Activated CD4-positive, alpha-beta memory T cell treated with anti-CD3 and anti-CD28 coated beads, Interleukin-2, amount 10 ng/mL, durations not matched to agents 7 days and 5 days (primary cell): ENCODE measurements at regions not wholly inside any gene's neighbourhood (a gene's known extent, or its start where the extent isn't known, plus 50 kb on each side); places are given as distances from the start of the nearest gene placed in this dataset.
"Not testable (repeated sequence)": the region's sequence is repeated elsewhere in the genome, so short reads cannot be mapped to it uniquely, and the experiment has no call there.

Experiments
- CTCF ChIA-PET: fragments of 350-600 bp; sonication (Branson Sonifier 250); formaldehyde crosslinking; loops from one replicate; lab custom pipeline; 2021; ENCODE audit warnings: antibody characterized with exemption, inconsistent platforms; lab: Charles Lee
- POLR2A ChIA-PET: fragments of 350-600 bp; sonication (Branson Sonifier 250); formaldehyde crosslinking; loops from one replicate; lab custom pipeline; 2021; ENCODE audit warnings: antibody characterized with exemption; lab: Charles Lee
- DNase-seq: peaks from one replicate; pipeline ENCODE4 v3.0.0-alpha.2; 2020
- H3K27ac Mint-ChIP-seq: one replicate; pipeline ENCODE4 v1.8.0; 2021; ENCODE audit warnings: mild to moderate bottlenecking, mixed read lengths
- H3K27me3 Mint-ChIP-seq: one replicate; pipeline ENCODE4 v1.8.0; 2021; ENCODE audit warnings: mixed read lengths
- H3K36me3 Mint-ChIP-seq: one replicate; pipeline ENCODE4 v1.8.0; 2021; ENCODE audit warnings: low read depth, mixed read lengths
- H3K4me1 Mint-ChIP-seq: one replicate; pipeline ENCODE4 v1.8.0; 2021; ENCODE audit warnings: mixed read lengths
- H3K4me3 Mint-ChIP-seq: one replicate; pipeline ENCODE4 v1.8.0; 2021; ENCODE audit warnings: mild to moderate bottlenecking, mixed read lengths
- H3K9me3 Mint-ChIP-seq: one replicate; pipeline ENCODE4 v1.8.0; 2021; ENCODE audit warnings: mixed read lengths

DNA sequence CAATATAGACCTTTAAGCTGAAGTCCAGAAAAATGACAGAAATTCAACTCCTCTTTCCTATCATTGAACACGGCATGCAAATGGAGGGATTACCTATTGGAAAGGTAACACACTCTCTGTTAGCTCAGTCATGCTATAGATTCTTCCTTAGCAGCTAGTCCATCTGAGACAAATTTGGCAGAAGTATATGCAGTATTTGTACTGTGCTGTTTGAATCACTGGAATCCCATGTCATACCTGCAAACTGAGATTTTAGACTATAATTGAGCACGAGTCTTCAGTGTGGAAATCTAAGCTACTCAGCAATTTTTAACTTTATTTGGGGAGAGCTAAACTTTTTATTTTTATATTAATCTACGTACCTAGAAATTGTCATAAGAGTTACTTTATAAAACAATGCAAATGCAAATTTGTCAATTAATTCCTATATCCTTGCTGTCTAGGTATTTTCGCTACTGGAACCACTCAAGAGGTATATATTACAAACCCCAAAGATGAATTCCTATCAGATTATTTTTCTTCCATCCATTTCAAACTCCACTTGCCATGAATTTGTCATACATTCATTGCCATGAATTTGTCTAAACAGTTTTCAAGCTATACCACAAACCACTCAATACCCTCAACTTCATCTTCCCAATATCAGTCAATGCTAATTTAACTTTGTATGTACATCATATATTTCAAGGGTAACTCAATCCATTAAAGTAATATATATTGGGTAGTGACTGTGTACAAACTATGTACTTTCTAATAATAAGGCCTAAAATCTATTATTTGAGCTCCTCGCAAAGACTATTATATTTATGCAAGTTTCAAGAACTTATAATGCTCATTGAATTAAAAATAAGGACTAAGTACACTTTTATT, 224.8 kb downstream of the MEF2C start:
- Mint-ChIP-seq H3K4me1 (peaks cover 14% of the 10 kb centered on the region), H3K36me3 (peaks cover 2% of the 10 kb centered on the region), H3K27ac (no peak overlapping the region), H3K9me3 (no peaks in the 10 kb centered on the region), H3K4me3 (no peak overlapping the region), H3K27me3 (peaks cover 52% of the 10 kb centered on the region)
- ChIA-PET POLR2A (no interaction called here), CTCF (interaction anchor here (0.9 to 2.8 kb wide), 3 partner anchors 22 to 877 kb away, joined by 3 to 23 read pairs (median 3); no protein-coding TSS in a partner anchor)
- no peak for DNase-seq

DNA sequence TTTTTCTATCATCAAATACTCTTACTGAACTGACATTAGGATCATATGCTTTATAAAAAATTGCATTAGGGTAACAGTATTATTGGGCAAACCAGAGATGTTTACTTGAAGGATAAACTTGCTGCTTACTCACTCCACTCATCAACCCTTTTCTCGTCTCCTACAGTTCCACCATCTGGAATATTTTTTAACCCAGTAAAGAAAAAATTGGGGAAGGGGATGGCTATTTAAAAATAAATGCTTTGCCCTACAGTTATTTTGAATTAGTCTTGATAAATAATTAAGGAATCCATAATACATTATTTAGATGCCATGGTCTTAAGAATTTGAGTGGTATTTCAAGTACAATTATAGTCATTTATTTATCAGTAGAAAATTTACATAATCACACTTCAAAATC, 225.8 kb downstream of the MEF2C start:
- no peak overlapping the region for H3K27ac Mint-ChIP-seq
- peaks cover 14% of the 10 kb centered on the region for H3K4me1 Mint-ChIP-seq
- DNase-seq, result no peak
- CTCF ChIA-PET, result interaction anchor here (1.9 kb wide), 1 partner anchor 33 kb away, joined by 5 read pairs; no protein-coding TSS in a partner anchor
- peaks cover 44% of the 10 kb centered on the region for H3K27me3 Mint-ChIP-seq
- H3K4me3 Mint-ChIP-seq, result no peak overlapping the region
- POLR2A ChIA-PET, result no interaction called here
- no peaks in the 10 kb centered on the region for H3K9me3 Mint-ChIP-seq
- peaks cover 2% of the 10 kb centered on the region for H3K36me3 Mint-ChIP-seq

DNA sequence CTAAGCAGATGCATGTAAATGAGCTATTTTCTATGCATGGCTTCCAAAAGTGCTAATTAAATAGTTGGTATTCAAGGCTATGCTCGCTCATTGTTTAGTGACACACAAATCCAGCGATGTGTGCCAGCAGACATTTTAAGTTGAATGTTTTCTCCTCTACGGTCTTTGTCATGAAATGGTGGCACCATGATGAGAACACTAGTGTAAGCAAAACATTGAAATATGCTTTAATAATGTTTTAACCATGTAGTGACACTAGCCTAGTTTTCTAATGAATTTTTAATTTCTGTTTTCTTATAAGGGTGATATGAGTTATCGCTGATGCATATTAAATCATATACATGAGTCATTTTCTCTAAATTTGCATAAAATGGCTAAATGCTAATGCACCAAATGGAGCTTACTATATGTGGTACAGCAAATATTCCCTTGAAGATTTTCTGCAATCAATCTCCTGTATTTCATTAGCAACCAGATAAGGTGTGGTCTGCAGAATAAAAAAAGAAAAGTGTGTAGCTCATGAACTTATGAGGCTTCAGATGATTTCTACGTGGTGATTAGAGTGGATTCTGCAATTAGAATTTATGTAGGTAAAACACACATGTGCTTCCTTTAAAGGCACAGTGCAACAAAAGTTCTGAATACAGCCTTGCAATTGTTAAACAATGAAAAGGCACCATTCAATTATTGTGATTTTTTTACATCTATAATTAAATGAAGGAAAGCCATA, 226.6 kb downstream of the MEF2C start:
- peaks cover 11% of the 10 kb centered on the region for H3K4me1 Mint-ChIP-seq
- no peak for DNase-seq
- no peak overlapping the region for H3K27ac Mint-ChIP-seq
- H3K9me3 Mint-ChIP-seq, result no peaks in the 10 kb centered on the region
- ChIA-PET CTCF (interaction anchor here (1.3 to 1.9 kb wide), 3 partner anchors 34 to 875 kb away, joined by 3 to 5 read pairs (median 4); no protein-coding TSS in a partner anchor), POLR2A (no interaction called here)
- no peak overlapping the region for H3K4me3 Mint-ChIP-seq
- H3K36me3 Mint-ChIP-seq, result peaks cover 1% of the 10 kb centered on the region
- peaks cover 41% of the 10 kb centered on the region for H3K27me3 Mint-ChIP-seq

DNA sequence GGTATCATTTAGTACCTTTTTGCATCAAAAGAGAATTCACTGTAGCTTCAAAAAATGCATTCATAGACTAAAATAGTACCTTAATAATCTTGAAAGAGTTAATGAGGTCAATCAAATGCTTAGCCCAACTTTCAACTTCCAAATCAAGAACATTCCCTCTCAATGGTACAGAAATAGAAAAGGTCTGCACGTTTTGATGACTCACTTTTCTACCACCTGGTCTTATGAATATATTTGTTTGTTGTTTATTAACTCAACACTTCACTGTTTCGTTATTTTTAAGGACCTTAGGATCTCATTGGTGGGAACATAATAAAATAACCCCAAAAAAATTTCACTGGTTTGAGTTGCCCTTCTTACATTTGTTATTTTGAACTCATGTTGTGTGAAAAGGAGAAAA, 229.5 kb downstream of the MEF2C start:
- POLR2A ChIA-PET, result no interaction called here
- no peak overlapping the region for H3K27ac Mint-ChIP-seq
- no peak for DNase-seq
- H3K9me3 Mint-ChIP-seq, result no peaks in the 10 kb centered on the region
- H3K4me3 Mint-ChIP-seq, result no peak overlapping the region
- H3K4me1 Mint-ChIP-seq, result no peaks in the 10 kb centered on the region
- CTCF ChIA-PET, result interaction anchor here (1.5 kb wide), 1 partner anchor 38 kb away, joined by 3 read pairs; no protein-coding TSS in a partner anchor
- H3K27me3 Mint-ChIP-seq, result peaks cover 26% of the 10 kb centered on the region
- no peaks in the 10 kb centered on the region for H3K36me3 Mint-ChIP-seq

DNA sequence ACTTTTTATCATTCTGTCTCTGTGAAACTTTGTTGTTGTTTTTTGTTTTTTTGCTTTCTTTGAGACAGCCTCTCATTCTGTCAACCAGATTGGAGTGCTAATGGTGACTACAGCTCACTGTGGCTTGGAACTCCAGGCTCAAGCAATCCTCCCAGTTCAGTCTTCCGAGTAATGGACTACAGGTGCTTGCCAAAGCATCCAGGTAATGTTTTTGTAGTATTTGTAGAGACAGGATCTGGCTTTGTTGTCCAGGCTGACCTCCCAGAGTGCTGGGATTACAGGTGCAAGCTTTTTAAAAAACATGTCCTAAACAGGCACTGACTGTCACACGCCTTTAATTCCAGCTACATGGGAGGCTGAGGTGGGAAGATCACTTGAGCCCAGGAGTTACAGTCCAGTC, 235.1 kb downstream of the MEF2C start:
- POLR2A ChIA-PET, result no interaction called here
- CTCF ChIA-PET, result no interaction called here

GRCh38 chr5:88646866-88647265, 236.1 kb downstream of the MEF2C start:
- POLR2A ChIA-PET, result no interaction called here
- Mint-ChIP-seq H3K4me1 (no peaks in the 10 kb centered on the region), H3K9me3 (no peaks in the 10 kb centered on the region)

More for the DNA sequence above, 235.1 kb downstream of the MEF2C start:
- no peak overlapping the region for H3K4me3 Mint-ChIP-seq
- H3K9me3 Mint-ChIP-seq, result no peaks in the 10 kb centered on the region
- no peak overlapping the region for H3K27ac Mint-ChIP-seq
- H3K27me3 Mint-ChIP-seq, result peaks cover 21% of the 10 kb centered on the region
- DNase-seq, result no peak
- H3K36me3 Mint-ChIP-seq, result no peaks in the 10 kb centered on the region
- H3K4me1 Mint-ChIP-seq, result no peaks in the 10 kb centered on the region

GRCh38 chr5:88644676-88645075, 238.3 kb downstream of the MEF2C start:
- H3K27me3 Mint-ChIP-seq, result peaks cover 12% of the 10 kb centered on the region
- no peaks in the 10 kb centered on the region for H3K4me1 Mint-ChIP-seq
- ChIA-PET CTCF (no interaction called here), POLR2A (no interaction called here)
- H3K36me3 Mint-ChIP-seq, result no peaks in the 10 kb centered on the region
- H3K4me3 Mint-ChIP-seq, result no peak overlapping the region
- DNase-seq, result no peak
- H3K27ac Mint-ChIP-seq, result no peak overlapping the region
- no peaks in the 10 kb centered on the region for H3K9me3 Mint-ChIP-seq

More at GRCh38 chr5:88646866-88647265, 236.1 kb downstream of the MEF2C start:
- Mint-ChIP-seq H3K27ac (no peak overlapping the region), H3K4me3 (no peak overlapping the region), H3K27me3 (peaks cover 21% of the 10 kb centered on the region), H3K36me3 (no peaks in the 10 kb centered on the region)
- CTCF ChIA-PET, result no interaction called here
- DNase-seq, result no peak

- Mint-ChIP-seq H3K4me1 (no peaks in the 10 kb centered on the region), H3K27ac (no peak overlapping the region), H3K9me3 (no peaks in the 10 kb centered on the region), H3K36me3 (no peaks in the 10 kb centered on the region), H3K4me3 (no peak overlapping the region), H3K27me3 (peaks cover 12% of the 10 kb centered on the region)
- no peak for DNase-seq
- POLR2A ChIA-PET, result no interaction called here
- CTCF ChIA-PET, result no interaction called here
These were observed 239.7 kb downstream of the MEF2C start for GRCh38 chr5:88643315-88643714.

DNA sequence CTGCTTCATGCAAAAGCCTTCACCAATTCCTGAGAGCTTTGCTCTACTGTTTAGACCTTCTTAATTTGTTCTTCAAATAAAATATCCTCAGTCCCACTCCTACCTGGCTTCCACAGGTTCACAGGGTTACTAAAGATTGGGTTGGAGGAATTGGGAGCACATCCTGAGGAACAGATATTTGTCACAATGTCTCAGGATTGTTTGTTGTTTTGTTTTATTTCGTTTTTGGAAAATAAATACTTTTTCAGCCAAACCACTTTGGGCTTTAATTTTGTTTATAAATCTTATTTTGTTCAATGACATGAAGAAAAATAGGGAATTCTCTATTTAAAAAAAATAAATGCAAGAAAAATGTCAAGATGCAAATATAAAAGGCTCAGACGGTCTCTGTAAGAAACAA, 249.0 kb downstream of the MEF2C start:
- Mint-ChIP-seq H3K4me3 (no peak overlapping the region), H3K9me3 (no peaks in the 10 kb centered on the region), H3K4me1 (no peaks in the 10 kb centered on the region), H3K36me3 (no peaks in the 10 kb centered on the region), H3K27me3 (peaks cover 3% of the 10 kb centered on the region), H3K27ac (no peak overlapping the region)
- DNase-seq, result no peak
- ChIA-PET POLR2A (no interaction called here), CTCF (no interaction called here)

DNA sequence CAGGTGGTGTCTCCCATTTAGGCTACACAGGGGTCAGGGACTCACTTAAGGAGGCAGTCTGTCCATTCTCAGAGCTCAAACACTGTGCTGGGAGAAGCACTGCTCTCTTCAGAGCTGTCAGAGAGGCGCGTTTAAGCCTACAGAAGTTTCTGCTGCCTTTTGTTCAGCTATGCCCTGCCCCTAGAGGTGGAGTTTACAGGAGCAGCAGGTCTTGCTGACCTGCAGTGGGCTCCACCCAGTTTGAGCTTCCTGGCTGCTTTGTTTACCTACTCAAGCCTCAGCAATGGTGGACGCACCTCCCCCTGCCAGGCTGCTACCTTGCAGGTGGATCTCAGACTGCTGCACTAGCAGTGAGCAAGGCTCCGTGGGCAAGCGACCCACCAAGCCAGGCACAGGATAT, 260.1 kb downstream of the MEF2C start:
- not testable (repeated sequence) for H3K4me1 Mint-ChIP-seq

DNA sequence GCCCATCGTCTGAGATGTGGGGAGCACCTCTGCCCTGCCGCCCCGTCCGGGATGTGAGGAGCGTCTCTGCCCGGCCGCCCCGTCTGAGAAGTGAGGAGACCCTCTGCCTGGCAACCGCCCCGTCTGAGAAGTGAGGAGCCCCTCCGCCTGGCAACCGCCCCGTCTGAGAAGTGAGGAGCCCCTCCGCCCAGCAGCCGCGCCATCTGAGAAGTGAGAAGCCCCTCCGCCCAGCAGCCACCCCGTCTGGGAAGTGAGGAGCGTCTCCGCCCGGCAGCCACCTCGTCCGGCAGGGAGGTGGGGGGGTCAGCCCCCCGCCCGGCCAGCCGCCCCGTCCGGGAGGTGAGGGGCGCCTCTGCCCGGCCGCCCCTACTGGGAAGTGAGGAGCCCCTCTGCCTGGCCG, 267.2 kb downstream of the MEF2C start:
- DNase-seq, CTCF ChIA-PET, H3K4me1 Mint-ChIP-seq, H3K27me3 Mint-ChIP-seq, POLR2A ChIA-PET, H3K4me3 Mint-ChIP-seq, H3K27ac Mint-ChIP-seq, H3K9me3 Mint-ChIP-seq, H3K36me3 Mint-ChIP-seq: not testable (repeated sequence)

More for the DNA sequence above, 260.1 kb downstream of the MEF2C start:
- H3K27me3 Mint-ChIP-seq, DNase-seq, H3K9me3 Mint-ChIP-seq, H3K27ac Mint-ChIP-seq, CTCF ChIA-PET, POLR2A ChIA-PET, H3K4me3 Mint-ChIP-seq, H3K36me3 Mint-ChIP-seq: not testable (repeated sequence)

DNA sequence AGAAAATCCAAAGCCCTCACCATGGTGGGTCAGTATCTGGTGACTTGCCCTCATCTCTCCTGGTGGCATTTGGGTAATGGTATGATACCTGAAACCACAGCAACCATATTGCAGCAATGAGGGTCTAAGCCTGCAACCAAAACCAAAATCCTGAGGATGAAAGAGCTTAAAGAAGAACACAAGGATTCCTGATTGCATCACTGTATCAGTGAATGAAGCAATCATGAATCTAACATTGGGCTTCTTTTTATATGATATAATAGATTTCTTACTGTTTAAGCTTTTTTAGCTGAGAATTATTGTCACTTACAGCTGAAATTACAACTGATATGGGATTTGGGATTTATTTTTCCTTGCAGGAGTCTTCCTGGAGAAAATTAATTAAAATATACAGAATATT, 269.9 kb downstream of the MEF2C start:
- Mint-ChIP-seq H3K4me3 (no peak overlapping the region), H3K27ac (no peak overlapping the region), H3K9me3 (peaks cover 3% of the 10 kb centered on the region), H3K36me3 (no peaks in the 10 kb centered on the region), H3K4me1 (no peaks in the 10 kb centered on the region), H3K27me3 (peaks cover 3% of the 10 kb centered on the region)
- ChIA-PET POLR2A (no interaction called here), CTCF (no interaction called here)
- no peak for DNase-seq

GRCh38 chr5:88610586-88610985, 272.4 kb downstream of the MEF2C start:
- H3K4me3 Mint-ChIP-seq, result no peak overlapping the region

More at GRCh38 chr5:88610586-88610985, 272.4 kb downstream of the MEF2C start:
- no peak for DNase-seq
- Mint-ChIP-seq H3K36me3 (no peaks in the 10 kb centered on the region), H3K9me3 (no peaks in the 10 kb centered on the region), H3K27me3 (peaks cover 3% of the 10 kb centered on the region), H3K4me1 (no peaks in the 10 kb centered on the region), H3K27ac (no peak overlapping the region)
- CTCF ChIA-PET, result no interaction called here
- POLR2A ChIA-PET, result no interaction called here
